ENCODE measurements at regions not wholly inside any gene's neighbourhood (a gene's known extent, or its start where the extent isn't known, plus 50 kb on each side); places are given as distances from the start of the nearest gene placed in this dataset.

DNA sequence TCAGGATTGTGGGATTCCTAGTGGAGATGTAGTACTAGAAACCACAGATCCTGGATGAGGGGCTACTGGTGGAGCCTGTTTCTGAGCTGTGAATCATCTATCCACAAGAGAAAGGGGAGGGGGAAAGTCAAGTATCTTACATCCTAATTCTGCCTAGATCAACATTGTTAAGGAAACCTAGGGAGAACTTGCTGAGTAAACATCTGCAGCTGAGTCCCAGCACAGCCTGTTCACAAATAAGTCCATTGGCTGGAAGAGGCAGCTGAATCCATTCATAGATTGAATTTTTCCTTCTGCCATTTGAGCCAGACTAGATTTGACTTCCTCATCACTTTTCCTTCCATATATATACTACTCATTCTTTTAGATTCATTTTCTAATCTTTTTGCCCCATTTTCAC, 460.5 kb downstream of the TUSC7 start:
- TF ChIP-seq, protein P1, sequence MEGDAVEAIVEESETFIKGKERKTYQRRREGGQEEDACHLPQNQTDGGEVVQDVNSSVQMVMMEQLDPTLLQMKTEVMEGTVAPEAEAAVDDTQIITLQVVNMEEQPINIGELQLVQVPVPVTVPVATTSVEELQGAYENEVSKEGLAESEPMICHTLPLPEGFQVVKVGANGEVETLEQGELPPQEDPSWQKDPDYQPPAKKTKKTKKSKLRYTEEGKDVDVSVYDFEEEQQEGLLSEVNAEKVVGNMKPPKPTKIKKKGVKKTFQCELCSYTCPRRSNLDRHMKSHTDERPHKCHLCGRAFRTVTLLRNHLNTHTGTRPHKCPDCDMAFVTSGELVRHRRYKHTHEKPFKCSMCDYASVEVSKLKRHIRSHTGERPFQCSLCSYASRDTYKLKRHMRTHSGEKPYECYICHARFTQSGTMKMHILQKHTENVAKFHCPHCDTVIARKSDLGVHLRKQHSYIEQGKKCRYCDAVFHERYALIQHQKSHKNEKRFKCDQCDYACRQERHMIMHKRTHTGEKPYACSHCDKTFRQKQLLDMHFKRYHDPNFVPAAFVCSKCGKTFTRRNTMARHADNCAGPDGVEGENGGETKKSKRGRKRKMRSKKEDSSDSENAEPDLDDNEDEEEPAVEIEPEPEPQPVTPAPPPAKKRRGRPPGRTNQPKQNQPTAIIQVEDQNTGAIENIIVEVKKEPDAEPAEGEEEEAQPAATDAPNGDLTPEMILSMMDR (IDR thresholded peaks at IDR 0.05 in 8 of 11, conservative IDR thresholded peaks at IDR 0.05 in 3 of 11), result no peak
- no peak for TF ChIP-seq POLR2A (IDR thresholded peaks at IDR 0.05)

Data from spleen (tissue), 7 donors.